IMR-90 (cell line): ENCODE measurements at regions not wholly inside any gene's neighbourhood (a gene's known extent, or its start where the extent isn't known, plus 50 kb on each side); places are given as distances from the start of the nearest gene placed in this dataset.

Experiments
- ATAC-seq: fragments of 200-7000 bp; cut with Tn5 transposase; 2 replicates; pipeline ENCODE4 v1.9.1; 2020; ENCODE audit warnings: low read depth, mild to moderate bottlenecking, moderate library complexity
- BruUV-seq: library from RNA; stranded (reverse); fragments of 400-500 nt; replicated peaks from 2 replicates; lab custom pipeline; 2021; lab: Mats Ljungman, UMichigan
- CTCF ChIA-PET: fragments of 300-600 bp; formaldehyde crosslinking; extraction: SDS; loops from one replicate; lab custom pipeline; 2021; ENCODE audit warnings: antibody characterized with exemption; lab: Yijun Ruan, JAX
- POLR2A ChIA-PET: fragments of 300-600 bp; sonication (Branson Sonifier 250); formaldehyde crosslinking; loops from one replicate; lab custom pipeline; 2022; ENCODE audit warnings: antibody characterized with exemption; ENCODE audit not compliant: unreplicated experiment; lab: Charles Lee
- DNase-seq: peaks from one replicate; pipeline ENCODE4 v3.0.0; 2013
- H2AFZ ChIP-seq: replicated peaks from 2 replicates; pipeline ENCODE3; 2013; ENCODE audit warnings: low read length, mild to moderate bottlenecking; ENCODE audit not compliant: poor library complexity
- H2AK5ac ChIP-seq: 2 replicates; pipeline ENCODE4 v1.6.1; 2013; ENCODE audit warnings: low read depth, low read length, inconsistent platforms
- H2AK9ac ChIP-seq: replicated peaks from 2 replicates; pipeline ENCODE3; 2013; ENCODE audit warnings: mild to moderate bottlenecking, low read depth, low read length, moderate library complexity; ENCODE audit not compliant: poor library complexity
- H2BK120ac ChIP-seq: 2 replicates; pipeline ENCODE4 v1.6.1; 2013; ENCODE audit warnings: low read depth, low read length, inconsistent platforms
- H2BK15ac ChIP-seq: 3 replicates; pipeline ENCODE4 v1.6.1; 2013; ENCODE audit warnings: low read depth, low read length, inconsistent platforms
- H2BK20ac ChIP-seq: 2 replicates; pipeline ENCODE4 v1.6.1; 2013; ENCODE audit warnings: low read depth, mild to moderate bottlenecking, inconsistent platforms, low read length, moderate library complexity
- H2BK5ac ChIP-seq: 2 replicates; pipeline ENCODE4 v1.6.1; 2013; ENCODE audit warnings: mild to moderate bottlenecking, low read depth, low read length, inconsistent platforms; ENCODE audit not compliant: poor library complexity, severe bottlenecking
- H3K14ac ChIP-seq: replicated peaks from 2 replicates; pipeline ENCODE4 v1.6.1; 2013; ENCODE audit warnings: low read depth, low read length, inconsistent platforms
- H3K18ac ChIP-seq: 2 replicates; pipeline ENCODE4 v1.6.1; 2013; ENCODE audit warnings: low read depth, low read length, control low read depth
- H3K23ac ChIP-seq: 2 replicates; pipeline ENCODE4 v1.6.1; 2013; ENCODE audit warnings: low read depth, low read length, inconsistent platforms
- H3K27ac ChIP-seq: 2 replicates; pipeline ENCODE4 v1.5.1; 2013; ENCODE audit warnings: mild to moderate bottlenecking, control low read depth, low read length; ENCODE audit not compliant: insufficient read depth
- H3K27me3 ChIP-seq: 2 replicates; pipeline ENCODE4 v1.6.1; 2013; ENCODE audit warnings: low read length; ENCODE audit not compliant: control insufficient read depth, insufficient read depth
- H3K36me3 ChIP-seq: 2 replicates; pipeline ENCODE4 v1.6.1; 2013; ENCODE audit warnings: low read length, mixed read lengths; ENCODE audit not compliant: control insufficient read depth, insufficient read depth
- H3K4ac ChIP-seq: 2 replicates; pipeline ENCODE4 v1.6.1; 2013; ENCODE audit warnings: low read depth, low read length, inconsistent platforms
- H3K4me1 ChIP-seq: 2 replicates; pipeline ENCODE4 v1.6.1; 2013; ENCODE audit warnings: low read length, mixed read lengths; ENCODE audit not compliant: control insufficient read depth, insufficient read depth
- H3K4me2 ChIP-seq: 2 replicates; pipeline ENCODE4 v1.6.1; 2013; ENCODE audit warnings: low read depth, mild to moderate bottlenecking, control low read depth, low read length, moderate library complexity
- H3K4me3 ChIP-seq: 2 replicates; pipeline ENCODE4 v1.5.1; 2013; ENCODE audit warnings: low read depth, mild to moderate bottlenecking, control low read depth, low read length, moderate library complexity; ENCODE audit not compliant: insufficient read depth
- H3K56ac ChIP-seq: 2 replicates; pipeline ENCODE4 v1.6.1; 2013; ENCODE audit warnings: low read length, inconsistent platforms; ENCODE audit not compliant: insufficient read depth; ENCODE audit errors: extremely low read depth
- H3K79me1 ChIP-seq, 2 experiments: 2 replicates each; pipeline ENCODE4 v1.6.1; 2013; ENCODE audit warnings: low read length in 2 of 2, inconsistent platforms in 1 of 2, low read depth in 1 of 2
- H3K9ac ChIP-seq: 2 replicates; pipeline ENCODE4 v1.6.1; 2013; ENCODE audit warnings: low read depth, low read length, control low read depth
- H3K9me1 ChIP-seq: 2 replicates; pipeline ENCODE4 v1.6.1; 2013; ENCODE audit warnings: low read length, inconsistent platforms; ENCODE audit not compliant: insufficient read depth
- H3K9me3 ChIP-seq: 2 replicates; pipeline ENCODE4 v1.6.1; 2013; ENCODE audit warnings: low read length; ENCODE audit not compliant: control insufficient read depth, insufficient read depth
- H4K20me1 ChIP-seq: 2 replicates; pipeline ENCODE4 v1.6.1; 2013; ENCODE audit warnings: low read length, inconsistent platforms; ENCODE audit not compliant: insufficient read depth
- H4K5ac ChIP-seq: 2 replicates; pipeline ENCODE4 v1.6.1; 2013; ENCODE audit warnings: mild to moderate bottlenecking, low read depth, low read length, control low read depth
- H4K8ac ChIP-seq, 2 experiments: 2 replicates each; pipeline ENCODE4 v1.6.1; 2013; ENCODE audit warnings: low read depth in 2 of 2, low read length in 2 of 2, control low read depth in 1 of 2, inconsistent platforms in 1 of 2
- H4K91ac ChIP-seq: 2 replicates; pipeline ENCODE4 v1.6.1; 2013; ENCODE audit warnings: low read depth, low read length, inconsistent platforms; ENCODE audit not compliant: insufficient read depth
- BHLHE40 ChIP-seq: fragments of 150-350 bp; IDR thresholded peaks from 2 replicates; pipeline ENCODE4 v1.6.1; 2016; ENCODE audit warnings: mild to moderate bottlenecking, low read depth, low read length
- CEBPB ChIP-seq: IDR thresholded peaks from 2 replicates; pipeline ENCODE4 v1.6.1; 2012; ENCODE audit warnings: low read depth, low read length, improper control_type of control experiment
- CHD1 ChIP-seq: IDR thresholded peaks from 2 replicates; pipeline ENCODE4 v1.6.1; 2012; ENCODE audit warnings: low read depth, low read length, improper control_type of control experiment
- ELK1 ChIP-seq: fragments of 150-350 bp; IDR thresholded peaks from 2 replicates; pipeline ENCODE4 v1.6.1; 2016; ENCODE audit warnings: low read depth, mild to moderate bottlenecking, low read length, moderate library complexity, borderline replicate concordance
- FOS ChIP-seq: fragments of 150-350 bp; IDR thresholded peaks from 2 replicates; pipeline ENCODE4 v1.6.1; 2016; ENCODE audit warnings: low read depth, low read length
- MAFK ChIP-seq: IDR thresholded peaks from 2 replicates; pipeline ENCODE4 v1.6.1; 2012; ENCODE audit warnings: low read depth, low read length, improper control_type of control experiment
- MAZ ChIP-seq: IDR thresholded peaks from 2 replicates; pipeline ENCODE4 v1.6.1; 2012; ENCODE audit warnings: low read depth, mild to moderate bottlenecking, low read length, improper control_type of control experiment, moderate library complexity, borderline replicate concordance
- MXI1 ChIP-seq: IDR thresholded peaks from 2 replicates; pipeline ENCODE4 v1.6.1; 2012; ENCODE audit warnings: low read depth, mild to moderate bottlenecking, low read length, moderate library complexity, borderline replicate concordance
- NFE2L2 ChIP-seq: fragments of 150-350 bp; IDR thresholded peaks from 2 replicates; pipeline ENCODE4 v1.6.1; 2016; ENCODE audit warnings: low read depth, mild to moderate bottlenecking, low read length
- POLR2A ChIP-seq: IDR thresholded peaks from 2 replicates; pipeline ENCODE4 v1.6.1; 2012; ENCODE audit warnings: mild to moderate bottlenecking, low read depth, low read length
- RAD21 ChIP-seq: IDR thresholded peaks from 2 replicates; pipeline ENCODE4 v1.6.1; 2012; ENCODE audit warnings: low read length, improper control_type of control experiment
- RCOR1 ChIP-seq: IDR thresholded peaks from 2 replicates; pipeline ENCODE4 v1.6.1; 2012; ENCODE audit warnings: mild to moderate bottlenecking, low read length, improper control_type of control experiment; ENCODE audit not compliant: insufficient replicate concordance
- RFX5 ChIP-seq: IDR thresholded peaks from 2 replicates; pipeline ENCODE4 v1.8.0; 2012; ENCODE audit warnings: low read depth, mild to moderate bottlenecking, low read length, moderate library complexity
- SMC3 ChIP-seq: fragments of 150-350 bp; IDR thresholded peaks from 2 replicates; pipeline ENCODE4 v1.6.1; 2016; ENCODE audit warnings: low read depth, mild to moderate bottlenecking, antibody characterized with exemption, low read length, moderate library complexity
- WGBS, 2 experiments: methylation state at CpG; one replicate each; pipeline versions ENCODE4 v1.1.5 to v1.1.7; 2013; ENCODE audit warnings: missing lambda C conversion rate in 2 of 2; ENCODE audit not compliant: insufficient read length in 1 of 2; ENCODE audit errors: extremely low coverage in 2 of 2; 5-methylcytosine and 5-hydroxymethylcytosine counted together
- dilution Hi-C: fragments of 300-500 bp; cut with HindIII; formaldehyde crosslinking; loops from one replicate; pipeline ENCODE4 v1.14.3; 2018; ENCODE audit warnings: low sequenced_read_pairs; ENCODE audit not compliant: unreplicated experiment
- in situ Hi-C: fragments of 300-500 bp; cut with MboI; formaldehyde crosslinking; loops from 3 replicates; pipeline ENCODE4 v1.14.3; 2019; ENCODE audit warnings: low sequenced_read_pairs, inconsistent platforms, mixed read lengths
- intact Hi-C: fragments of 100-400 bp; cut with micrococcal nuclease; formaldehyde crosslinking; loops from 2 replicates; pipeline ENCODE4 v1.10.0; 2022
- TF ChIP-seq, protein P1 (sequence below): fragments of 150-350 bp; IDR thresholded peaks from 2 replicates; pipeline ENCODE4 v1.6.1; 2017; ENCODE audit warnings: mild to moderate bottlenecking, antibody characterized with exemption, low read length, low read depth
- TF ChIP-seq, protein P2 (sequence below): conservative IDR thresholded peaks from 2 replicates; pipeline ENCODE4 v1.5.1; 2012; ENCODE audit warnings: mild to moderate bottlenecking, low read depth, low read length, improper control_type of control experiment

GRCh38 chr9:21708260-21708711 lies 94.2 kb upstream of the MTAP start:
- no peak overlapping the region for H3K56ac ChIP-seq
- no peak overlapping the region for H3K9ac ChIP-seq
- TF ChIP-seq CEBPB (no peak), MXI1 (no peak), MAZ (no peak), FOS (no peak), RFX5 (no peak), RAD21 (no peak), MAFK (no peak), SMC3 (no peak), BHLHE40 (no peak), CHD1 (no peak), RCOR1 (no peak), ELK1 (no peak), POLR2A (no peak), NFE2L2 (no peak)
- TF ChIP-seq, protein P1, sequence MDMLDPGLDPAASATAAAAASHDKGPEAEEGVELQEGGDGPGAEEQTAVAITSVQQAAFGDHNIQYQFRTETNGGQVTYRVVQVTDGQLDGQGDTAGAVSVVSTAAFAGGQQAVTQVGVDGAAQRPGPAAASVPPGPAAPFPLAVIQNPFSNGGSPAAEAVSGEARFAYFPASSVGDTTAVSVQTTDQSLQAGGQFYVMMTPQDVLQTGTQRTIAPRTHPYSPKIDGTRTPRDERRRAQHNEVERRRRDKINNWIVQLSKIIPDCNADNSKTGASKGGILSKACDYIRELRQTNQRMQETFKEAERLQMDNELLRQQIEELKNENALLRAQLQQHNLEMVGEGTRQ: no peak
- TF ChIP-seq, protein P2, sequence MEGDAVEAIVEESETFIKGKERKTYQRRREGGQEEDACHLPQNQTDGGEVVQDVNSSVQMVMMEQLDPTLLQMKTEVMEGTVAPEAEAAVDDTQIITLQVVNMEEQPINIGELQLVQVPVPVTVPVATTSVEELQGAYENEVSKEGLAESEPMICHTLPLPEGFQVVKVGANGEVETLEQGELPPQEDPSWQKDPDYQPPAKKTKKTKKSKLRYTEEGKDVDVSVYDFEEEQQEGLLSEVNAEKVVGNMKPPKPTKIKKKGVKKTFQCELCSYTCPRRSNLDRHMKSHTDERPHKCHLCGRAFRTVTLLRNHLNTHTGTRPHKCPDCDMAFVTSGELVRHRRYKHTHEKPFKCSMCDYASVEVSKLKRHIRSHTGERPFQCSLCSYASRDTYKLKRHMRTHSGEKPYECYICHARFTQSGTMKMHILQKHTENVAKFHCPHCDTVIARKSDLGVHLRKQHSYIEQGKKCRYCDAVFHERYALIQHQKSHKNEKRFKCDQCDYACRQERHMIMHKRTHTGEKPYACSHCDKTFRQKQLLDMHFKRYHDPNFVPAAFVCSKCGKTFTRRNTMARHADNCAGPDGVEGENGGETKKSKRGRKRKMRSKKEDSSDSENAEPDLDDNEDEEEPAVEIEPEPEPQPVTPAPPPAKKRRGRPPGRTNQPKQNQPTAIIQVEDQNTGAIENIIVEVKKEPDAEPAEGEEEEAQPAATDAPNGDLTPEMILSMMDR: no peak
- ATAC-seq (no peak), DNase-seq (no peak)
- no peak overlapping the region for H2AK5ac ChIP-seq
- no peak overlapping the region for H3K27ac ChIP-seq
- no peak overlapping the region for H2AFZ ChIP-seq
- H2BK20ac ChIP-seq: no peak overlapping the region
- no peaks in the 10 kb centered on the region for H3K79me1 ChIP-seq
- peaks cover 6% of the 10 kb centered on the region; the same call in 1 of the 2 replicates for H3K4me1 ChIP-seq
- BruUV-seq: no TSS peak
- POLR2A ChIA-PET: no interaction called here
- no peak overlapping the region for H3K23ac ChIP-seq
- WGBS, 2 experiments: 60% methylated on average over 1 of the region's 4 CpGs; no CpG with 5 or more reads in 1 of the 2 experiments
- CTCF ChIA-PET: interaction anchor here (0.7 to 1.3 kb wide), 5 partner anchors 11 to 513 kb away, joined by 3 to 4 read pairs (median 3); no protein-coding TSS in a partner anchor
- H3K9me3 ChIP-seq: no peaks in the 10 kb centered on the region
- no peaks in the 10 kb centered on the region for H3K27me3 ChIP-seq
- H3K18ac ChIP-seq: no peak overlapping the region
- H3K4me2 ChIP-seq: no peak overlapping the region
- H3K4ac ChIP-seq: no peak overlapping the region
- H3K14ac ChIP-seq: no peak overlapping the region
- 0 out of 3 replicates have a peak overlapping the region, but pooled peaks have one; percentile 26 for H2BK15ac ChIP-seq
- dilution Hi-C loops (no loop called here), intact Hi-C loops (loop anchor here (2.0 to 5.0 kb wide), 2 partner anchors 216 to 241 kb away; no protein-coding TSS in a partner anchor), in situ Hi-C loops (no loop called here)
- no peak overlapping the region for H2BK5ac ChIP-seq
- no peak overlapping the region for H2BK120ac ChIP-seq
- H3K9me1 ChIP-seq: no peaks in the 10 kb centered on the region
- H3K36me3 ChIP-seq: no peaks in the 10 kb centered on the region
- no peak overlapping the region for H4K8ac ChIP-seq
- no peak overlapping the region for H4K5ac ChIP-seq
- H4K91ac ChIP-seq: no peak overlapping the region
- no peaks in the 10 kb centered on the region for H4K20me1 ChIP-seq
- H2AK9ac ChIP-seq: no peak overlapping the region
- no peak overlapping the region for H3K4me3 ChIP-seq
